ENCODE measurements at regions not wholly inside any gene's neighbourhood (a gene's known extent, or its start where the extent isn't known, plus 50 kb on each side); places are given as distances from the start of the nearest gene placed in this dataset.
"Not testable (repeated sequence)": the region's sequence is repeated elsewhere in the genome, so short reads cannot be mapped to it uniquely, and the experiment has no call there.

GRCh38 chr10:28902215-28902614, 224.9 kb downstream of the BAMBI start:
- no peak for DNase-seq

- DNase-seq, result no peak
Observed at GRCh38 chr10:28903063-28903462, 225.7 kb downstream of the BAMBI start.

DNA sequence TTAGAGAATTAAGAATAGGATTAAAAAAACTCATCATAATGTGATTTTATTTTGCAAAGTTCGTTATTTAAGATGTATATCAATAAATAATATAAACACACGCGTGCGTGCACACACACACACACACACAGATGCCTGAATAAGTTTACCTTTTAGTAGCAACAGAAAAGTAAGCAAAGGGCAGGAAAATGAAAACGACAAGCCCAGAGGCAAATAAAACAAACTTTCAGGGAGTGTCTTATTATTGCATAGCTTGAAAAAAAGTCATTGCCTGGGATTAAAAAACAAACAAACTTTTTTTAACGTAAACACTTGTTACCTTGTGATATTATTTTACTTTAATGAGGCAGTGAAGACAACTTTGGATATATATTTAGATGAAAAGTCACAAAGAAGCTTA, 226.4 kb downstream of the BAMBI start:
- no peak for DNase-seq

DNA sequence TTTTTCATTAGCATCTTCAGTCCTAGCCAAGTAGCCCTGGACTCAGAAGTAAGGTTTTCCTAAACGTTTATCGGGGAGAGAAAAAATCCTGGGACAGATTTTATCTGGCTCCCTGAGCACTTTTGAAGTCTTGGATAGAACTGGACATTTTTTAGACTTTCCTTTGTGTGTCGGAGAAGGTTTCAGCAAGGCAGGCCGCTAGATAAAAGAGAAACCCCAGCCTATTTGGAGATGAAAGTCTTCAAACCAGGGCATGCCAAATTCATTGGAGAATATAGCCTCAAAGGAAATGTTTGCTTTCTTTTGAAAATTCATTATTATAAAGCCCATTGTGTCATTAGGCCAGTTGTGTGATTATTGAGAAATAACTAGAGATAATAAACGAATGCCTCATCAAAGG, 228.1 kb downstream of the BAMBI start:
- no peak for DNase-seq

DNA sequence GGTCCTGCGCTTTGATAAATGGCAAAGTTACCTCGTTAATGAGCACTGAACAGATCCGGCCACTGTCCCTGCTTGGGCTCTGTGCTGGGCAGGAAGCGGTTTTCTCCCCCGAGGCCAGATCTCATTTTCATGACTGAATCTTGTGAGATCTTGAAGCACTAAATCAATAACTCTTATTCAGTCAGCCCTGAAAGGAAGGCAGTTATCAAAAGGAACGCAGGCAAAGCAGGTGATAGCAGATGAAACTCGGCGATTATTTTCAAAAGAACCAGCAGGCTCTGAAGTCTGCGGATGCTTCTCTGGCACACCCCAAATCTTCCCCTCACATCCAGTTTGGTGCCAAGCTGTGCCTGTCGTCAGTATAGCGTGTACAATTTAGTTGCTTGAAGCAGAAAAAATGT, 228.7 kb downstream of the BAMBI start:
- no peak for DNase-seq

GRCh38 chr10:28906415-28906814, 229.1 kb downstream of the BAMBI start:
- no peak for DNase-seq

DNA sequence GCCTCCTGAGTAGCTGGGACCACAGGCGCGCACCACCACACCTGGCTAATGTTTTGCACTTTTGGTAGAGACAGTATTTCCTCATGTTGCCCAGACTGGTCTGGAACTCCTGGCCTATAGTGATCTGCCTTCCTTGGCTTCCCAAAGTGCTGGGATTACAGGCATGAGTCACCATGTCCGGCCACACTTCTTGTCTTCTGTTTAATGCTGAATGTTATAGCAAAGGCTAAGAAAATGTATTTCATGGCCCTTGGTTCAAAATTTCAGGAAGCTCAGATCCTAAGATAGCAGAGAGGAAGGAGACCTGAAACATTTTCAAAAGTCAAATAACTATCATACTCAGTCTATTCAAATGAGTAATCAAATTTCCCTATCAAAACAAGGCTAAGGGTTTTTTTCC, 229.6 kb downstream of the BAMBI start:
- DNase-seq, result no peak

- no peak for DNase-seq
Observed at GRCh38 chr10:28909875-28910274, 232.6 kb downstream of the BAMBI start.

DNA sequence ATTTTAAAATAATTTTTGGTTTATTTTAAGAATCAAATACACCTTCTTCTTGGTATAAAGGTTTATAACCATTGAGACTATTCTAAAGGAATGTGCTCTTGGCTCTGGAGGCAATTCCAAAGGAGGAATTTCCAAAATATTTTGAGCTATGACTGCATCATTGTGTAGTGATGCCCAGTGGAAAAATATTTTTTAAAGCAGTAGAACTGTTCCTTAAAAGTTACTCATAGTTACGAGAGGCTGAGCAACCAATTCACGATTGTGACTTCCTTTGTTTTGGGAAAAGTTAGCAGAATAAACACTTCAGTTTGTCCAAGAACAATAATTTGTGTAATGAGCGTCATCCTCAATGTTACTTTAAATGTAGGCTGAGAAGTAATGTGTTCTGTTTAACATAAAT, 233.6 kb downstream of the BAMBI start:
- DNase-seq, result no peak

GRCh38 chr10:28911511-28911910, 234.2 kb downstream of the BAMBI start:
- not testable (repeated sequence) for DNase-seq

- DNase-seq, result no peak
Observed at GRCh38 chr10:28912017-28912783, 234.9 kb downstream of the BAMBI start.

- DNase-seq, result no peak
Observed at GRCh38 chr10:28913436-28914237, 236.3 kb downstream of the BAMBI start.

DNA sequence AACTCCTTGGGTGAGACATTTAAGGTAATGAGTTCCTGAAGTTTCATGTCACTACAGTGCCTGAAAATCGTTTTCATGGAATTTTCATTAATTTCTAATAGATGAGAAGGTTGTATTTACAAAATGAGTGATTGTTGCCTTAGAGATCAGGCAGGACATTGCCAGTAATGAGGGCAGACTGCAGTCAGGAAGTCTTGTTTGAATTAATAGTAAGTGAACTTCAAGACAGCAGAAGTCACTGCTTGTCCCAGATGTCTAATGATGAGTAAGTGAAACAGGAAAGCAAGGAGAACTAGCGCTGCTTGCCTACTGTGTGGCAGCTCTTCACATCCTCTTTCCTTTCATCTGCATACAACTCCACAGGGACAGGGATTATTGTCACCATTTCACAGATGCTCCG, 237.4 kb downstream of the BAMBI start:
- DNase-seq, result no peak

GRCh38 chr10:28915989-28916588, 238.8 kb downstream of the BAMBI start:
- no peak for DNase-seq

GRCh38 chr10:28920091-28920490, 242.8 kb downstream of the BAMBI start:
- DNase-seq, result no peak

GRCh38 chr10:28922127-28922526, 244.8 kb downstream of the BAMBI start:
- DNase-seq, result no peak

GRCh38 chr10:28922861-28923260, 245.5 kb downstream of the BAMBI start:
- DNase-seq, result no peak

DNA sequence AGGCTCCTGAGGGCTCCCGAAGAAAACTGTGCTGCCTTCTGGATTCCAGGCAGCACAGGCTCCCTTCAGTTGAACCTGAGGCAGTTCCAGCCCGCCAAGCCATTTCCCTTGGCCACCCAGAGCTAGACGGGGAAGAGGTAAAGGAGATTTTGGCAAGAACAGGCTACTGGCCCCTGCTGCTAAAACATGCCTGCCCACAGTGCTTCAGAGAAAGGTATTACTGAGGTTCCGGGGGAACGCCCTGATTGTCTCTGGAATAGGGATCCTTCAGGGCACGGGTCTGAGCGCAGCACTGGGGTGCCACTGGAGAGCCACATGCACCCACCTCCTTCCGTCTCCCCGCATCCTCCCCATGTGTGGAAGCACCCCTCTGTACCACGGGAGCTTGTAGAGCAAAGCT, 247.4 kb downstream of the BAMBI start:
- DNase-seq, result no peak

DNA sequence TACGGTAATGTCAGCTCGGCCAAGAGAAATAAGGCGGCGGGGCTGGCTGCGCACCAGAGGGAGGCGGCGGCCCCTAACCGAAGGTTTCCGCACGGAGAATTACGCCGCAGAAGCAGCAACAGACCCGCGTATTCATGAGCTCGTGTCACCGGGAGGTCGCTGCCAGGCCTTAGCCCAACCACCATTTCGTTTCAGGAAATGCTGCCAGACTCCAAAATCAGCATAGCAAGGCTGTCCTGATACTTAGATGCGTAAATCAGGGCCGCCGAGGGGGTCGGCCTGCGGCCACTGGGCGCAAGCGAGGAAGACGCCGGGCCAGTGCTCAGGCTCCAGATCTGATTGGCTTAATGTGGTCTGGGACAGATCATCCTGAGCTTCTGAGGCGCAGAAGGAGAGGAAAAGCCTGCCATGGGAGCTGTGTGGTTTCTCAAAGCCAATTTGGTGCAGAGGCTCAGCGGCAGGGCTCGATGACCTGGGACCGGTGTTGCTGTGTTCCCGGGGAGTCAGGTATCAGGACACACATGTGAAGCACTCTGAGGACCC, 247.9 kb downstream of the BAMBI start:
- DNase-seq, result no peak

- DNase-seq, result no peak
Observed at GRCh38 chr10:28926932-28927331, 249.6 kb downstream of the BAMBI start.

- peak; percentile 15 for DNase-seq
Observed at GRCh38 chr10:28928484-28928883, 251.2 kb downstream of the BAMBI start.

DNA sequence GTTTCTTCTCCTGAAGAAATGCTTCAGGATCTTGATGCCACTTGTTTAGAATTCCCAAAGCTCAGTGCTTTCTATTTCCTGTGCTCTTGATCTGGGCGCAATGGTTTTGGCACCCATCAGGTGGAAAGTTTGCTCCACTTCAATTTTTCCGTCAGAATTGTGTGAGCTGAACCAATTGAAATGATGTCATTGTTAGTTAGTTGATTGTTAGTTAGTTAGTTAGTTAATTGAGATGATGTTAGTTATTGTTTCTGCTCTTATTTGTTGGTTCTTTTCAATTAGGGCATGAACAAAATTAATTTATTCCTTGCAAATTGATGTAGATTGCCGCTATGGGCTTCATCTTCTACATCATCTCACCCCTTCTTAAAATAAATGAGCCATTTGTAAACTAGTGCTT, 252.6 kb downstream of the BAMBI start:
- DNase-seq, result no peak
